ENCODE measurements at regions not wholly inside any gene's neighbourhood (a gene's known extent, or its start where the extent isn't known, plus 50 kb on each side); places are given as distances from the start of the nearest gene placed in this dataset.

GRCh38 chr3:107432646-107433045 is 55.4 kb downstream of the CCDC54 start:
- DNase-seq (ENCODE audit: low spot score), result no peak
- TF ChIP-seq CTCF (IDR thresholded peaks at IDR 0.05), result no peak
- Histone ChIP-seq H3K4me3 (no peak overlapping the region), H3K27ac (no peak overlapping the region)

DNA sequence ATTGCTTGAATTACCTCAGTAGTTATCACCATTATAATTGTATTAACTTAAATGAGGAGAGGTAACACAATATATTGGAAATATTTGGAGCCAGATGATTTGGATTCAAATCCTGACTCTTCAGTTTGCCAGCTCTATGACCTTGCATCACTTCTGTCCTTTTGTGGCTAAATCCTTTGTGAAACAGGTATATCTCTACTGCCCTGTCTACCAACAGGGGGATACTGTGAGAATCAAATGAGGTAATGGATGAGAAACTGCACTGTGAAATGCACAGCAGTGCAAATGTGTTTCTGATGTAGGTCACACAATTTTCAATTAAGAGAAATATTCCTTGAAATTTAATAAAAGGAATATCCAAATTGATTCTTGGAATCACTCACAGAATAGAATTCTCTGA is 58.8 kb downstream of the CCDC54 start:
- DNase-seq (ENCODE audit: low spot score), result no peak
- Histone ChIP-seq H3K4me3 (no peak overlapping the region), H3K27ac (no peak overlapping the region)
- TF ChIP-seq CTCF (IDR thresholded peaks at IDR 0.05), result no peak

- H3K4me3 ChIP-seq, result no peak overlapping the region
- no peak for TF ChIP-seq CTCF (IDR thresholded peaks at IDR 0.05)
- no peak for DNase-seq (ENCODE audit: low spot score)
- H3K27ac ChIP-seq, result no peak overlapping the region
These were observed 61.4 kb downstream of the CCDC54 start for GRCh38 chr3:107438671-107439070.

DNA sequence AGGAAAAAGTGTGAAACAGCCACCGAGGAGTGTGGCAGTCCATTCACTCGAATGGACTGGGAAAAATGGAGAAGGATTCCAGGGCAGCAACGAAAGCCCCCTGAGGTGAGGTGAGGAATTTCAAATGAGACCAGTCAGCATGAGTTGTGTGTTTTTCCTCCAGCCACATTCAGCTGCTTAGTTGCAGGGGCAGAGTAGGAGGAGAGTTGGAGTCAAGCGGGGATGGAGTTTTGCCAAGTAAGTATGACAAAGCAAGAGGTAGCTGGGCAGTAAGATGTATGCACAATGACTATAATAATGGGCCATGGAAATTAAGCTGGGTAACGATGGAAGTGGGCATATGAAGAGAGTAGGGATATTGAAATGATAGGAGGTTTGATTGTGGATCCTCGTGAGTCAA is 64.4 kb downstream of the CCDC54 start:
- H3K4me3 ChIP-seq, result no peak overlapping the region
- TF ChIP-seq CTCF (IDR thresholded peaks at IDR 0.05), result no peak
- H3K27ac ChIP-seq, result no peak overlapping the region
- no peak for DNase-seq (ENCODE audit: low spot score)

DNA sequence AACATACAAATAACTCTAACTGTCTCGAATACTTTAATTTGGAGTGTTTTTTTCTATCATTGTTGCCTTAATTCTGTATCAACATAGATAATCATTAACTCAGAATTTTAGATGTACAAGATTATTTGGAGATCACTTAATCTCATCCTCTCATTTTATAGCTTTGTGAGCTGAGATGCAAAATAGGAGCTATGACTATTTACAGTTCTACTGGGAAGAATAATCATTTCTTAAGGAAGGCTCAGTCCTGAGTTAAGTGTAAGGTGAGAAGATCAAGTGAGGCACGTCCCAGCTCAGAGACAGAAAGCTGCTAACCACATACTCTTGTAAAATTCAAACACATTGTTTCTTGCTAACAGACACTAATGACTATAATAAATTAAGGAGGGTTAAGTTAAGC is 66.2 kb downstream of the CCDC54 start:
- no peak for TF ChIP-seq CTCF (IDR thresholded peaks at IDR 0.05)
- H3K27ac ChIP-seq, result no peak overlapping the region
- no peak overlapping the region for H3K4me3 ChIP-seq
- no peak for DNase-seq (ENCODE audit: low spot score)

- DNase-seq (ENCODE audit: low spot score), result no peak
- Histone ChIP-seq H3K27ac (no peak overlapping the region), H3K4me3 (no peak overlapping the region)
- no peak for TF ChIP-seq CTCF (IDR thresholded peaks at IDR 0.05)
These were observed 69.5 kb downstream of the CCDC54 start for GRCh38 chr3:107446706-107447105.

DNA sequence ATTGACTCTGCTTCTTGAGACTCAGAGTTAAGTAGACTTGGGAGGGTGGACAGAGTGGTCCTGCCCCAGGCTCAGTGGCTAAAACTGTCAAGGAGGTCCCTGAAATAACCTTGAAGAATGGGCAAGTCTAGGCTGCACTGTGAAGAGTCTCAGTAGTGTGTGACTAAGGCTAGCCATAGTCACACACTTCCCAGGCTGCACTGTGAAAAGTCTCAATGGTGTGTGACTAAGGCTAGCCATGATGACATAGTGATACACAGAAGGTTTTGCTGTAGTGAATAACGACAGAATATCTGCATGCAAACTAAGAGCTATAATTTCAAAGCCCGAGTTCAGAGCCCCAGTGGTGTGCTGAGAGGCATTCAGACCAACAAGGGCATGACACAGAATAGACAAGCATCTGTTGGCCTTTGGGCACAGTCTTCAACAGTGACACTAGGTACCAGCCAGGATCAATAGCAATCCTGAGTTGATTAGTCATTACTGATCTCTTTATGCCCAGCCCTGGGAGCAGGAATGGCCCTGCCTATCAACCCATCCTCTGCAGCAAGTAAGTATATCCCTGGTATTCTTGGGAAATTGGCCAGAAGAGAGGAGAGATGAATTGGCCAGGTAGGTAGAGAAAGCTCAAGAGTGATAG is 72.4 kb upstream of the BBX start:
- no peak for TF ChIP-seq CTCF (IDR thresholded peaks at IDR 0.05)
- H3K27ac ChIP-seq, result no peak overlapping the region
- DNase-seq (ENCODE audit: low spot score), result no peak
- H3K4me3 ChIP-seq, result no peak overlapping the region
